ENCODE measurements at regions not wholly inside any gene's neighbourhood (a gene's known extent, or its start where the extent isn't known, plus 50 kb on each side); places are given as distances from the start of the nearest gene placed in this dataset.

DNA sequence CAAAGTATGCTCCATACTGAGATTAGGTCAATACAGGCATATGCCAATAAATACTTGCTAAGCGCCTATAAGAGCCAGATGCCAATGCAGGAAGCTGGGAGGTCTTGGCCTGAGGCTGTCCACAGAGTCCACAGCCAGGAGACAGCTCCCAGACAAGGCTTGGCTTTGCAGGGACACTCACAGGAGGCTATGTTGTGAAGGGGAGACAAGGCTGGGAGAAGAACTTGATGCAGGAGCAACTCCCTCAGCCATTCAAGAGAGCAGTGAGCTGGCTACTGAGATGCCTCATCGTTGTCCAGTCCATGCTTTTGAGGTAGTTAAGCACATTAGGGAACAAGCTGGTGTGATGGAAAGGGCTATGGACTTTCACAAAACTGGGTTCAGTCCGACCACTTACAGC, 891.5 kb downstream of the TBC1D22A start:
- no peaks in the 10 kb centered on the region for H3K4me1 ChIP-seq (ENCODE audit: control insufficient read depth in 1 of 2, insufficient read depth in 2 of 2, low read length in 2 of 2)
- H3K36me3 ChIP-seq (ENCODE audit: control insufficient read depth in 1 of 2, insufficient read depth in 2 of 2, low read length in 2 of 2) = no peaks in the 10 kb centered on the region
- no peaks in the 10 kb centered on the region for H3K9me3 ChIP-seq (ENCODE audit: control insufficient read depth in 1 of 2, low read length in 2 of 2)
- no peak overlapping the region for H3K27ac ChIP-seq (ENCODE audit: low read length)
- no peaks in the 10 kb centered on the region for H3K27me3 ChIP-seq (ENCODE audit: low read depth, low read length)
- H3K4me3 ChIP-seq (ENCODE audit: low read depth in 1 of 2, low read length in 2 of 2) = no peak overlapping the region

GRCh38 chr22:47651216-47651987, 889.0 kb downstream of the TBC1D22A start:
- no peak overlapping the region for H3K27ac ChIP-seq (ENCODE audit: low read length)
- no peak overlapping the region for H3K4me3 ChIP-seq (ENCODE audit: low read depth in 1 of 2, low read length in 2 of 2)
- no peaks in the 10 kb centered on the region for H3K9me3 ChIP-seq (ENCODE audit: control insufficient read depth in 1 of 2, low read length in 2 of 2)
- H3K27me3 ChIP-seq (ENCODE audit: low read depth, low read length) = no peaks in the 10 kb centered on the region
- no peaks in the 10 kb centered on the region for H3K4me1 ChIP-seq (ENCODE audit: control insufficient read depth in 1 of 2, insufficient read depth in 2 of 2, low read length in 2 of 2)
- H3K36me3 ChIP-seq (ENCODE audit: control insufficient read depth in 1 of 2, insufficient read depth in 2 of 2, low read length in 2 of 2) = no peaks in the 10 kb centered on the region

GRCh38 chr22:47647720-47648119, 885.3 kb downstream of the TBC1D22A start:
- Histone ChIP-seq H3K4me1 (ENCODE audit: control insufficient read depth in 1 of 2, insufficient read depth in 2 of 2, low read length in 2 of 2) (no peaks in the 10 kb centered on the region), H3K4me3 (ENCODE audit: low read depth in 1 of 2, low read length in 2 of 2) (no peak overlapping the region), H3K27ac (ENCODE audit: low read length) (no peak overlapping the region), H3K27me3 (ENCODE audit: low read depth, low read length) (no peaks in the 10 kb centered on the region), H3K36me3 (ENCODE audit: control insufficient read depth in 1 of 2, insufficient read depth in 2 of 2, low read length in 2 of 2) (no peaks in the 10 kb centered on the region), H3K9me3 (ENCODE audit: control insufficient read depth in 1 of 2, low read length in 2 of 2) (no peaks in the 10 kb centered on the region)

- Histone ChIP-seq H3K4me3 (ENCODE audit: low read depth in 1 of 2, low read length in 2 of 2) (no peak overlapping the region), H3K9me3 (ENCODE audit: control insufficient read depth in 1 of 2, low read length in 2 of 2) (no peaks in the 10 kb centered on the region), H3K36me3 (ENCODE audit: control insufficient read depth in 1 of 2, insufficient read depth in 2 of 2, low read length in 2 of 2) (no peaks in the 10 kb centered on the region)
Observed at GRCh38 chr22:47647181-47647580, 884.7 kb downstream of the TBC1D22A start.

GRCh38 chr22:47645923-47646322, 883.5 kb downstream of the TBC1D22A start:
- Histone ChIP-seq H3K9me3 (ENCODE audit: control insufficient read depth in 1 of 2, low read length in 2 of 2) (no peaks in the 10 kb centered on the region), H3K27ac (ENCODE audit: low read length) (no peak overlapping the region), H3K4me1 (ENCODE audit: control insufficient read depth in 1 of 2, insufficient read depth in 2 of 2, low read length in 2 of 2) (no peaks in the 10 kb centered on the region), H3K36me3 (ENCODE audit: control insufficient read depth in 1 of 2, insufficient read depth in 2 of 2, low read length in 2 of 2) (no peaks in the 10 kb centered on the region), H3K4me3 (ENCODE audit: low read depth in 1 of 2, low read length in 2 of 2) (no peak overlapping the region), H3K27me3 (ENCODE audit: low read depth, low read length) (no peaks in the 10 kb centered on the region)

More at GRCh38 chr22:47647181-47647580, 884.7 kb downstream of the TBC1D22A start:
- Histone ChIP-seq H3K27ac (ENCODE audit: low read length) (no peak overlapping the region), H3K4me1 (ENCODE audit: control insufficient read depth in 1 of 2, insufficient read depth in 2 of 2, low read length in 2 of 2) (no peaks in the 10 kb centered on the region), H3K27me3 (ENCODE audit: low read depth, low read length) (no peaks in the 10 kb centered on the region)

DNA sequence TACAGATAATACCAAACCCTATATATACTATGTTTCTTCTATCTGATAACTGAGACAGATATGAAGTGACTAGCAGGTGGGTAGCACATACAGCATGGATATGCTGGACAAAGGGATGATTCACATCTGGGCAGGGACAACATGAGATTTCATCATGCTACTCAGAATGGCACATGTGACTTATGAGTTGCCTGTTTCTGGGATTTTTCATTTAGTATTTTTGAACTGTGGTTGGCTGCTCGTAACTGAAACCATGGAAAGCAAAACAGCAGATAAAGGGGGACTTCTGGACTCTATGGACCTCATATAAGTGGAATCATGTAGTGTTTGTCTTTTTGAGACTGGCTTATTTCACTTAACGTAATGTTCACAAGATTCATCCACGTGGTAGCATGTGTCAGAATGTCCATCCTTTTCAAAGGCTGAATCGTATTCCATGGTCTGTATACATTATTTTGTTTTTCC, 883.0 kb downstream of the TBC1D22A start:
- H3K4me3 ChIP-seq (ENCODE audit: low read depth in 1 of 2, low read length in 2 of 2) = no peak overlapping the region
- no peaks in the 10 kb centered on the region for H3K36me3 ChIP-seq (ENCODE audit: control insufficient read depth in 1 of 2, insufficient read depth in 2 of 2, low read length in 2 of 2)
- H3K27ac ChIP-seq (ENCODE audit: low read length) = no peak overlapping the region
- H3K27me3 ChIP-seq (ENCODE audit: low read depth, low read length) = no peaks in the 10 kb centered on the region
- H3K4me1 ChIP-seq (ENCODE audit: control insufficient read depth in 1 of 2, insufficient read depth in 2 of 2, low read length in 2 of 2) = no peaks in the 10 kb centered on the region
- H3K9me3 ChIP-seq (ENCODE audit: control insufficient read depth in 1 of 2, low read length in 2 of 2) = no peaks in the 10 kb centered on the region

GRCh38 chr22:47634347-47634746, 871.9 kb downstream of the TBC1D22A start:
- Histone ChIP-seq H3K9me3 (ENCODE audit: control insufficient read depth in 1 of 2, low read length in 2 of 2) (peaks cover 5 to 8% of the 10 kb centered on the region in 2 donors), H3K4me3 (ENCODE audit: low read depth in 1 of 2, low read length in 2 of 2) (no peak overlapping the region), H3K4me1 (ENCODE audit: control insufficient read depth in 1 of 2, insufficient read depth in 2 of 2, low read length in 2 of 2) (no peaks in the 10 kb centered on the region), H3K27me3 (ENCODE audit: low read depth, low read length) (no peaks in the 10 kb centered on the region), H3K36me3 (ENCODE audit: control insufficient read depth in 1 of 2, insufficient read depth in 2 of 2, low read length in 2 of 2) (no peaks in the 10 kb centered on the region), H3K27ac (ENCODE audit: low read length) (no peak overlapping the region)

- H3K9me3 ChIP-seq (ENCODE audit: control insufficient read depth in 1 of 2, low read length in 2 of 2) = peaks cover 0 to 8% of the 10 kb centered on the region in 2 donors
Observed at GRCh38 chr22:47633111-47633510, 870.7 kb downstream of the TBC1D22A start.

GRCh38 chr22:47632701-47633100, 870.3 kb downstream of the TBC1D22A start:
- Histone ChIP-seq H3K4me1 (ENCODE audit: control insufficient read depth in 1 of 2, insufficient read depth in 2 of 2, low read length in 2 of 2) (no peaks in the 10 kb centered on the region), H3K27me3 (ENCODE audit: low read depth, low read length) (no peaks in the 10 kb centered on the region), H3K36me3 (ENCODE audit: control insufficient read depth in 1 of 2, insufficient read depth in 2 of 2, low read length in 2 of 2) (no peaks in the 10 kb centered on the region), H3K4me3 (ENCODE audit: low read depth in 1 of 2, low read length in 2 of 2) (no peak overlapping the region), H3K9me3 (ENCODE audit: control insufficient read depth in 1 of 2, low read length in 2 of 2) (peaks cover 0 to 8% of the 10 kb centered on the region in 2 donors), H3K27ac (ENCODE audit: low read length) (no peak overlapping the region)

More at GRCh38 chr22:47633111-47633510, 870.7 kb downstream of the TBC1D22A start:
- H3K27me3 ChIP-seq (ENCODE audit: low read depth, low read length) = no peaks in the 10 kb centered on the region
- no peaks in the 10 kb centered on the region for H3K36me3 ChIP-seq (ENCODE audit: control insufficient read depth in 1 of 2, insufficient read depth in 2 of 2, low read length in 2 of 2)
- H3K27ac ChIP-seq (ENCODE audit: low read length) = no peak overlapping the region
- H3K4me3 ChIP-seq (ENCODE audit: low read depth in 1 of 2, low read length in 2 of 2) = no peak overlapping the region
- H3K4me1 ChIP-seq (ENCODE audit: control insufficient read depth in 1 of 2, insufficient read depth in 2 of 2, low read length in 2 of 2) = no peaks in the 10 kb centered on the region

DNA sequence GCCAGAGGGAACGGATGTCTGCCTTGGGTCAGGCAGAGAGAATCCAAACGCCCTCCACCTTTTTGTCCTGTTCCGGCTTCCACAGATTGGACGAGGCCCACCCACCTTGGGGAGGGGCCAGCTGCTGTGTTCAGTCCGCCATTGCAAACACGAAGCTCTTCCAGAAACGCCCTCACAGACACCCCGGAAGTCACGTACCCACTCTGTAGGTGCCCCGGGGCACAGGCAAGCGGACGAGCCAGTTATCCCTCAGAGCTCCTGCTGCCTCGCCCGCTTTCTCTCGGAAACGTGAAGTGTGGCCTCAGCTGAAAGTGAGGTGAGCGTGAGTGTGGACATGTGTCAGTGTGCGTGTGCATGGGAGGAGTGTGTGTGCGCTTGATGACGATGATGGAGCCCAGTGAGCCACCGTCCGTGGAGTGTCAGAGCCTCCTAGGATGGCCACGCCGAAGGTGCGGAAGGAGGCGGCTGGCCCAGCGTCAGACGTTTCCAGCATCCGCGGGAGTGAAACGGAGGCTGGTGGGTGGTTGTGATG, 869.2 kb downstream of the TBC1D22A start:
- Histone ChIP-seq H3K9me3 (ENCODE audit: control insufficient read depth in 1 of 2, low read length in 2 of 2) (peaks cover 0 to 6% of the 10 kb centered on the region in 2 donors), H3K36me3 (ENCODE audit: control insufficient read depth in 1 of 2, insufficient read depth in 2 of 2, low read length in 2 of 2) (no peaks in the 10 kb centered on the region), H3K4me1 (ENCODE audit: control insufficient read depth in 1 of 2, insufficient read depth in 2 of 2, low read length in 2 of 2) (peaks cover 0 to 5% of the 10 kb centered on the region in 2 donors), H3K27me3 (ENCODE audit: low read depth, low read length) (no peaks in the 10 kb centered on the region), H3K27ac (ENCODE audit: low read length) (no peak overlapping the region), H3K4me3 (ENCODE audit: low read depth in 1 of 2, low read length in 2 of 2) (no peak overlapping the region)

DNA sequence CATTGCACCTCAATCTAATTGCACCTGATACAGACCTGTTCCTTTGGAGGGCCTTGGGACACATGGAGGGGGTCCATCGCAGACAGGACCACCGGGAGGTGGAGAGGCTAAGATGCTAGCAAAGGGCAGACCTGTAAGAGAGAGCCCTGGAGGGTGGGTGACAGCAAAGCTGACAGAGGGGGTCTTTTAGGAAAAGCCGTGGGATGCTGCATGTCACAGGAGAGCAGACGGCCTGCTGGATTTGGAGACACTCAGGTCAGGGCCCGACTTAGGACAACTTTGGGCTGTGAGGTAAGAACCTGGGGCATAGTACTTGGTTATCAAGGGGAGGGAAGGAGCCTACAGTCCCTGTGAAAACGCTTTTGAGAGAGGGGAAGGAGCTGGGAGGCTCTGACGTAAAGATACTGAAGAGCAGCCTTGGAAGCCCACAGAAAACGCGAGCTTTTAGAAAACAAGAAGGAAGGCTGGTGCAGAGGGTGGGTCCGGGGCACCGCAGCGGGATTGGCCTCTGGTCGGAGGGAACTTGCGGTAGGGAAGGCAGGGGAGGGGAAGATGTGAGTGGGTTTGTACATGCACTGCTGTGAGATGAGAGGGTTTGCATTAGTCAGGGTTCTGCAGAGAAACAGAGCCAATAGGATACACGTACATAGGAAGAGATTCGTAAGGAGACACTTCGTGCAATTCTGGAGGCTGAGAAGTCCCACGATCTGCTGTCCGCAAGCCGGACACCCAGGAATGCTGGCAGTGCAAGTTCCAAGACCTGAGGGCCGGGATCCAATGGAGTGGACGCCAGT, 868.5 kb downstream of the TBC1D22A start:
- Histone ChIP-seq H3K4me3 (ENCODE audit: low read depth in 1 of 2, low read length in 2 of 2) (no peak overlapping the region), H3K27me3 (ENCODE audit: low read depth, low read length) (no peaks in the 10 kb centered on the region), H3K36me3 (ENCODE audit: control insufficient read depth in 1 of 2, insufficient read depth in 2 of 2, low read length in 2 of 2) (no peaks in the 10 kb centered on the region), H3K4me1 (ENCODE audit: control insufficient read depth in 1 of 2, insufficient read depth in 2 of 2, low read length in 2 of 2) (peaks cover 0 to 5% of the 10 kb centered on the region in 2 donors), H3K27ac (ENCODE audit: low read length) (no peak overlapping the region), H3K9me3 (ENCODE audit: control insufficient read depth in 1 of 2, low read length in 2 of 2) (peaks cover 0 to 4% of the 10 kb centered on the region in 2 donors)

Data from muscle layer of duodenum (tissue), 2 donors.